Mesodermal cell (in vitro differentiated cells): ENCODE measurements at regions not wholly inside any gene's neighbourhood (a gene's known extent, or its start where the extent isn't known, plus 50 kb on each side); places are given as distances from the start of the nearest gene placed in this dataset.

ENCODE experiments used
- H3K27ac ChIP-seq: 2 replicates; pipeline ENCODE4 v1.7.0; 2013; ENCODE audit warnings: mild to moderate bottlenecking, low read depth, low read length, moderate library complexity; ENCODE audit not compliant: severe bottlenecking
- H3K36me3 ChIP-seq: 2 replicates; pipeline ENCODE4 v1.7.1; 2013; ENCODE audit warnings: mild to moderate bottlenecking, low read length, moderate library complexity; ENCODE audit not compliant: control insufficient read depth, insufficient read depth
- H3K4me1 ChIP-seq: one replicate; pipeline ENCODE4 v1.7.1; 2013; ENCODE audit warnings: mild to moderate bottlenecking, low read length; ENCODE audit not compliant: insufficient read depth, control insufficient read depth, poor library complexity, severe bottlenecking
- H3K4me3 ChIP-seq: 2 replicates; pipeline ENCODE4 v1.7.0; 2013; ENCODE audit warnings: low read length, control low read depth, mild to moderate bottlenecking; ENCODE audit not compliant: insufficient read depth, poor library complexity, severe bottlenecking; ENCODE audit errors: extremely low read depth
- H3K9me3 ChIP-seq: 2 replicates; pipeline ENCODE4 v1.7.1; 2013; ENCODE audit warnings: mild to moderate bottlenecking, low read length, moderate library complexity; ENCODE audit not compliant: control insufficient read depth
- WGBS, 2 experiments: methylation state at CpG; one replicate each; pipeline ENCODE4 v1.1.5; 2013; ENCODE audit warnings: missing lambda C conversion rate in 2 of 2; ENCODE audit not compliant: insufficient coverage in 2 of 2; 5-methylcytosine and 5-hydroxymethylcytosine counted together

GRCh38 chr3:102233881-102234280 lies 200.9 kb upstream of the ZPLD1 start:
- 83 to 86% methylated on average over 1 of the region's 1 CpG for WGBS, 2 experiments
- Histone ChIP-seq H3K4me1 (peaks cover 4% of the 10 kb centered on the region), H3K27ac (no peak overlapping the region), H3K9me3 (no peaks in the 10 kb centered on the region), H3K36me3 (no peaks in the 10 kb centered on the region), H3K4me3 (no peak overlapping the region)

- H3K9me3 ChIP-seq, result no peaks in the 10 kb centered on the region
- H3K36me3 ChIP-seq, result no peaks in the 10 kb centered on the region
- H3K27ac ChIP-seq, result no peak overlapping the region
- 76 to 87% methylated on average over 4 of the region's 5 CpGs for WGBS, 2 experiments
- H3K4me3 ChIP-seq, result no peak overlapping the region
- peaks cover 4% of the 10 kb centered on the region for H3K4me1 ChIP-seq
Observed at GRCh38 chr3:102235679-102236078, 199.1 kb upstream of the ZPLD1 start.

- peaks cover 4% of the 10 kb centered on the region for H3K4me1 ChIP-seq
- 100% methylated on average over 2 of the region's 3 CpGs; no CpG with 5 or more reads in 1 of the 2 experiments for WGBS, 2 experiments
- H3K27ac ChIP-seq, result no peak overlapping the region
- H3K4me3 ChIP-seq, result no peak overlapping the region
- no peaks in the 10 kb centered on the region for H3K9me3 ChIP-seq
- no peaks in the 10 kb centered on the region for H3K36me3 ChIP-seq
Observed at GRCh38 chr3:102237181-102237580, 197.6 kb upstream of the ZPLD1 start.

GRCh38 chr3:102237838-102238237 lies 197.0 kb upstream of the ZPLD1 start:
- H3K27ac ChIP-seq, result no peak overlapping the region
- no peak overlapping the region for H3K4me3 ChIP-seq
- H3K36me3 ChIP-seq, result no peaks in the 10 kb centered on the region
- no CpG with 5 or more reads among the region's 2 CpGs for WGBS, 2 experiments
- H3K4me1 ChIP-seq, result peaks cover 4% of the 10 kb centered on the region
- H3K9me3 ChIP-seq, result no peaks in the 10 kb centered on the region

GRCh38 chr3:102238362-102238761 lies 196.5 kb upstream of the ZPLD1 start:
- no peaks in the 10 kb centered on the region for H3K36me3 ChIP-seq
- peaks cover 4% of the 10 kb centered on the region for H3K4me1 ChIP-seq
- H3K9me3 ChIP-seq, result no peaks in the 10 kb centered on the region
- no peak overlapping the region for H3K27ac ChIP-seq
- no peak overlapping the region for H3K4me3 ChIP-seq

GRCh38 chr3:102240720-102241119 lies 194.1 kb upstream of the ZPLD1 start:
- no peaks in the 10 kb centered on the region for H3K9me3 ChIP-seq
- no peak overlapping the region for H3K4me3 ChIP-seq
- no peaks in the 10 kb centered on the region for H3K36me3 ChIP-seq
- peaks cover 4% of the 10 kb centered on the region for H3K4me1 ChIP-seq
- WGBS, 2 experiments, result no CpG with 5 or more reads among the region's 1 CpG
- no peak overlapping the region for H3K27ac ChIP-seq

- Histone ChIP-seq H3K27ac (no peak overlapping the region), H3K4me1 (no peaks in the 10 kb centered on the region), H3K9me3 (no peaks in the 10 kb centered on the region), H3K36me3 (no peaks in the 10 kb centered on the region), H3K4me3 (no peak overlapping the region)
- WGBS, 2 experiments, result no CpG with 5 or more reads among the region's 2 CpGs
Observed at GRCh38 chr3:102248981-102249705, 185.7 kb upstream of the ZPLD1 start.

- Histone ChIP-seq H3K4me3 (no peak overlapping the region), H3K36me3 (no peaks in the 10 kb centered on the region), H3K9me3 (no peaks in the 10 kb centered on the region), H3K4me1 (no peaks in the 10 kb centered on the region), H3K27ac (no peak overlapping the region)
- 100% methylated on average over 1 of the region's 1 CpG for WGBS, 2 experiments
Observed at GRCh38 chr3:102255736-102256135, 179.1 kb upstream of the ZPLD1 start.

- no peaks in the 10 kb centered on the region for H3K36me3 ChIP-seq
- H3K4me1 ChIP-seq, result no peaks in the 10 kb centered on the region
- no peak overlapping the region for H3K27ac ChIP-seq
- no CpG with 5 or more reads among the region's 3 CpGs for WGBS, 2 experiments
- H3K4me3 ChIP-seq, result no peak overlapping the region
- no peaks in the 10 kb centered on the region for H3K9me3 ChIP-seq
Observed at GRCh38 chr3:102258666-102259227, 176.1 kb upstream of the ZPLD1 start.

DNA sequence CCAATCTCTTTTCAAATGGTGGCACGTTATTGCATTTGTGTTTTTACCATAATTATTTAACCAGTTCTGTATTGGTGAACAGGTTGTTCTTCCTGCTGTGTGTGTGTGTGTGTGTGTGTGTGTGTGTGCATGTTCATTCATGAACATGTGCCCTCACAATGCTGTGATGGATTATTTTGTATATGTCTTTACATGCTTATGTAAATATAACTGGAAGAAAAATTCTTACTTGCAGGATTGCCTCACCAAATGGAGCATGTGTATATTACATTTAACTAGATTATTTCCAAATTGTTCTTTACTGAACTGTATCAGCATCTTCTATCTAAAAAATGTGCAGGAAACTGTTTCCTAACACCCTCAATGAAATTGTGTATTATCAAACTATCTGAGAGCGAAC lies 175.2 kb upstream of the ZPLD1 start:
- H3K4me3 ChIP-seq, result no peak overlapping the region
- no peaks in the 10 kb centered on the region for H3K4me1 ChIP-seq
- no CpG with 5 or more reads among the region's 2 CpGs for WGBS, 2 experiments
- H3K36me3 ChIP-seq, result no peaks in the 10 kb centered on the region
- H3K27ac ChIP-seq, result no peak overlapping the region
- no peaks in the 10 kb centered on the region for H3K9me3 ChIP-seq

DNA sequence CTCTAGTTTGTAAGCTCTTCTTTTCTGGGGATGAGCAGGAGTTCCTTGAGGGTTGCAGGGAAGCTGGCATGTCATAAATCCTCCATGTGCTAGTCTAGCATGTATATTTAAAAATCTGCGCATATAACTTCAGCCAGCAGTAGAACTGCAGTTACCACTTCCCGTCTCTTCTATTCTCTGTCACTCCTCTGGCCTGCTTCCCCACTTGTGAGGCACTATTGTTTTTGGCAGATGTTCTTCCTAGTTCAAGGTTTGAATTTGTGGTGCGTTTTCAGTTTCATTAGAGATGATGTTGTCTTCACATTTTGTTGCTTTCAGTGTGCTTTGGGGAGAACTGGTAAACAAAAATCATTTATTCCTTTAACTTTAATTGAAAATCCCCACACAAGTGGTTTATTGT lies 169.1 kb upstream of the ZPLD1 start:
- no peaks in the 10 kb centered on the region for H3K4me1 ChIP-seq
- 43% methylated on average over 1 of the region's 3 CpGs; no CpG with 5 or more reads in 1 of the 2 experiments for WGBS, 2 experiments
- H3K36me3 ChIP-seq, result no peaks in the 10 kb centered on the region
- no peaks in the 10 kb centered on the region for H3K9me3 ChIP-seq
- H3K4me3 ChIP-seq, result no peak overlapping the region
- no peak overlapping the region for H3K27ac ChIP-seq
